HEK293T (cell line): ENCODE measurements at regions not wholly inside any gene's neighbourhood (a gene's known extent, or its start where the extent isn't known, plus 50 kb on each side); places are given as distances from the start of the nearest gene placed in this dataset.

Source experiments
- NFRKB ChIP-seq: fragments of 450-650 bp; IDR thresholded peaks from 2 replicates; pipeline ENCODE4 v1.6.1; 2016; ENCODE audit warnings: mild to moderate bottlenecking, moderate library complexity
- PKNOX1 ChIP-seq: fragments of 450-650 bp; IDR thresholded peaks from 2 replicates; pipeline ENCODE4 v1.6.1; 2016
- SP1 ChIP-seq: fragments of 450-650 bp; IDR thresholded peaks from 2 replicates; pipeline ENCODE4 v1.6.1; 2017
- ZNF384 ChIP-seq: fragments of 450-650 bp; IDR thresholded peaks from 2 replicates; pipeline ENCODE4 v1.6.1; 2016

- TF ChIP-seq PKNOX1 (no peak), NFRKB (no peak), SP1 (no peak), ZNF384 (no peak)
Measured at GRCh38 chr5:92144824-92145223, 761.7 kb upstream of the ARRDC3 start.
